Lower leg skin (tissue), 3 donors: ENCODE measurements at regions not wholly inside any gene's neighbourhood (a gene's known extent, or its start where the extent isn't known, plus 50 kb on each side); places are given as distances from the start of the nearest gene placed in this dataset.

Experiments used
- POLR2A ChIP-seq, 2 donors: fragments of 450-650 bp; IDR thresholded peaks; one replicate each; pipeline ENCODE4 v1.6.1; 2016 to 2017; ENCODE audit warnings: antibody characterized with exemption in 2 of 2, mild to moderate bottlenecking in 1 of 2, moderate library complexity in 1 of 2
- TF ChIP-seq, protein P1 (sequence below), 3 donors: fragments of 450-650 bp; IDR thresholded peaks; one replicate each; pipeline ENCODE4 v1.5.1; 2016; ENCODE audit warnings: antibody characterized with exemption in 3 of 3, mild to moderate bottlenecking in 3 of 3, moderate library complexity in 2 of 3

DNA sequence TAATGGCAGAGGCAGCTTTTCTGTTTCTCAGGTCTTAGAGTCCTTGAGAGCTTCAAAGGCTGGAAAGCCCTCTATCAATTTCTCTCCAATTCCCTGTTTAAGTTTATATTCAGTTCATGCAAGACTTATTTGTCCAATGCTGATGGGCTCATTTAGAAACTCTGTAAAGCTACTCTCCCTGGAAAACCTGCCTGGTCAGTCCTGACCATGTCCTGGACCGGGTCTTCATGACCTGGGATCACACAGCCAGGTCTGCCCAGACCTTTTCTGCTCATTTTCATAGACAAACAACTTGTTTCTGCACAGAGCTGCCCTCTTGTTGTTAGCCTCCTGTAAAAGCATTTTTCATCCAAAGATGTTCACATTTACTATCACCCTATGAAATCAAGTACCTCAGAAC lies 85.4 kb upstream of the TBCA start:
- TF ChIP-seq POLR2A (IDR thresholded peaks at IDR 0.05), result no peak
- TF ChIP-seq, protein P1, sequence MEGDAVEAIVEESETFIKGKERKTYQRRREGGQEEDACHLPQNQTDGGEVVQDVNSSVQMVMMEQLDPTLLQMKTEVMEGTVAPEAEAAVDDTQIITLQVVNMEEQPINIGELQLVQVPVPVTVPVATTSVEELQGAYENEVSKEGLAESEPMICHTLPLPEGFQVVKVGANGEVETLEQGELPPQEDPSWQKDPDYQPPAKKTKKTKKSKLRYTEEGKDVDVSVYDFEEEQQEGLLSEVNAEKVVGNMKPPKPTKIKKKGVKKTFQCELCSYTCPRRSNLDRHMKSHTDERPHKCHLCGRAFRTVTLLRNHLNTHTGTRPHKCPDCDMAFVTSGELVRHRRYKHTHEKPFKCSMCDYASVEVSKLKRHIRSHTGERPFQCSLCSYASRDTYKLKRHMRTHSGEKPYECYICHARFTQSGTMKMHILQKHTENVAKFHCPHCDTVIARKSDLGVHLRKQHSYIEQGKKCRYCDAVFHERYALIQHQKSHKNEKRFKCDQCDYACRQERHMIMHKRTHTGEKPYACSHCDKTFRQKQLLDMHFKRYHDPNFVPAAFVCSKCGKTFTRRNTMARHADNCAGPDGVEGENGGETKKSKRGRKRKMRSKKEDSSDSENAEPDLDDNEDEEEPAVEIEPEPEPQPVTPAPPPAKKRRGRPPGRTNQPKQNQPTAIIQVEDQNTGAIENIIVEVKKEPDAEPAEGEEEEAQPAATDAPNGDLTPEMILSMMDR (IDR thresholded peaks at IDR 0.05), result no peak
